ENCODE measurements at regions not wholly inside any gene's neighbourhood (a gene's known extent, or its start where the extent isn't known, plus 50 kb on each side); places are given as distances from the start of the nearest gene placed in this dataset.

GRCh38 chr18:45343365-45343764 lies 271.9 kb upstream of the SLC14A2 start:
- TF ChIP-seq RAD21 (IDR thresholded peaks at IDR 0.05; ENCODE audit: low read depth), result no peak
- TF ChIP-seq MAX (IDR thresholded peaks at IDR 0.05), result no peak
- no peak for TF ChIP-seq TCF12 (IDR thresholded peaks at IDR 0.05; ENCODE audit: low read depth)
- no peak for TF ChIP-seq REST (IDR thresholded peaks at IDR 0.05; ENCODE audit: low read depth)
- no peak for TF ChIP-seq CEBPB (IDR thresholded peaks at IDR 0.05)
- no peak for TF ChIP-seq YY1 (IDR thresholded peaks at IDR 0.05; ENCODE audit: low read depth)
- no peak for TF ChIP-seq TAF1 (IDR thresholded peaks at IDR 0.05; ENCODE audit: low read depth)
- TF ChIP-seq EP300 (IDR thresholded peaks at IDR 0.05; ENCODE audit: borderline replicate concordance), result no peak
- no peak for TF ChIP-seq CREB1 (IDR thresholded peaks at IDR 0.05; ENCODE audit: low read depth)
- TF ChIP-seq TEAD4 (IDR thresholded peaks at IDR 0.05), result no peak
- no peak for TF ChIP-seq EGR1 (IDR thresholded peaks at IDR 0.05)
- no peak for TF ChIP-seq FOXM1 (IDR thresholded peaks at IDR 0.05; ENCODE audit: borderline replicate concordance, low read depth)
- TF ChIP-seq USF1 (IDR thresholded peaks at IDR 0.05), result no peak
- no peak for TF ChIP-seq NFIC (IDR thresholded peaks at IDR 0.05)
- TF ChIP-seq ZBTB7A (IDR thresholded peaks at IDR 0.05; ENCODE audit: low read depth), result no peak

- TF ChIP-seq TAF1 (IDR thresholded peaks at IDR 0.05; ENCODE audit: low read depth) (no peak), TEAD4 (IDR thresholded peaks at IDR 0.05) (no peak), MAX (IDR thresholded peaks at IDR 0.05) (no peak), TCF12 (IDR thresholded peaks at IDR 0.05; ENCODE audit: low read depth) (no peak), RAD21 (IDR thresholded peaks at IDR 0.05; ENCODE audit: low read depth) (no peak), FOXM1 (IDR thresholded peaks at IDR 0.05; ENCODE audit: borderline replicate concordance, low read depth) (no peak), REST (IDR thresholded peaks at IDR 0.05; ENCODE audit: low read depth) (no peak)
These were observed 266.3 kb upstream of the SLC14A2 start for GRCh38 chr18:45349019-45349418.

- no peak for TF ChIP-seq ZBTB7A (IDR thresholded peaks at IDR 0.05; ENCODE audit: low read depth)
- no peak for TF ChIP-seq CEBPB (IDR thresholded peaks at IDR 0.05)
- no peak for TF ChIP-seq YY1 (IDR thresholded peaks at IDR 0.05; ENCODE audit: low read depth)
- TF ChIP-seq NFIC (IDR thresholded peaks at IDR 0.05), result no peak
- TF ChIP-seq EP300 (IDR thresholded peaks at IDR 0.05; ENCODE audit: borderline replicate concordance), result no peak
- TF ChIP-seq USF1 (IDR thresholded peaks at IDR 0.05), result no peak
- TF ChIP-seq TCF12 (IDR thresholded peaks at IDR 0.05; ENCODE audit: low read depth), result no peak
- no peak for TF ChIP-seq REST (IDR thresholded peaks at IDR 0.05; ENCODE audit: low read depth)
- TF ChIP-seq TAF1 (IDR thresholded peaks at IDR 0.05; ENCODE audit: low read depth), result no peak
- TF ChIP-seq TEAD4 (IDR thresholded peaks at IDR 0.05), result no peak
These were observed 265.8 kb upstream of the SLC14A2 start for GRCh38 chr18:45349467-45349866.

- TF ChIP-seq EGR1 (IDR thresholded peaks at IDR 0.05) (no peak), TCF12 (IDR thresholded peaks at IDR 0.05; ENCODE audit: low read depth) (no peak), CEBPB (IDR thresholded peaks at IDR 0.05) (no peak), USF1 (IDR thresholded peaks at IDR 0.05) (no peak), EP300 (IDR thresholded peaks at IDR 0.05; ENCODE audit: borderline replicate concordance) (no peak), NFIC (IDR thresholded peaks at IDR 0.05) (no peak), ZBTB7A (IDR thresholded peaks at IDR 0.05; ENCODE audit: low read depth) (no peak), MAX (IDR thresholded peaks at IDR 0.05) (no peak), TAF1 (IDR thresholded peaks at IDR 0.05; ENCODE audit: low read depth) (no peak), FOXM1 (IDR thresholded peaks at IDR 0.05; ENCODE audit: borderline replicate concordance, low read depth) (no peak), REST (IDR thresholded peaks at IDR 0.05; ENCODE audit: low read depth) (no peak), RAD21 (IDR thresholded peaks at IDR 0.05; ENCODE audit: low read depth) (no peak), YY1 (IDR thresholded peaks at IDR 0.05; ENCODE audit: low read depth) (no peak), CREB1 (IDR thresholded peaks at IDR 0.05; ENCODE audit: low read depth) (no peak), TEAD4 (IDR thresholded peaks at IDR 0.05) (no peak)
These were observed 264.7 kb upstream of the SLC14A2 start for GRCh38 chr18:45350404-45351156.
